Caco-2 (cell line): ENCODE measurements at regions not wholly inside any gene's neighbourhood (a gene's known extent, or its start where the extent isn't known, plus 50 kb on each side); places are given as distances from the start of the nearest gene placed in this dataset.

Source experiments
- BruUV-seq: library from RNA; stranded (reverse); fragments of 400-500 nt; replicated peaks from 2 replicates; lab custom pipeline; 2021; lab: Mats Ljungman, UMichigan
- CTCF ChIA-PET: fragments of 300-600 bp; sonication (Branson Sonifier 250); formaldehyde crosslinking; loops from one replicate; lab custom pipeline; 2022; ENCODE audit warnings: antibody characterized with exemption; lab: Charles Lee
- POLR2A ChIA-PET: fragments of 300-600 bp; sonication (Branson Sonifier 250); formaldehyde crosslinking; loops from one replicate; lab custom pipeline; 2022; ENCODE audit warnings: antibody characterized with exemption; lab: Charles Lee
- DNase-seq, 2 experiments: peaks; one replicate each; pipeline versions ENCODE4 v3.0.0 to v3.0.0-alpha.2; 2020 to 2022
- H3K27me3 ChIP-seq: replicated peaks from 2 replicates; pipeline ENCODE4 v1.6.0; 2011; ENCODE audit warnings: low read length; ENCODE audit not compliant: control insufficient read depth, insufficient read depth
- H3K36me3 ChIP-seq: 2 replicates; pipeline ENCODE4 v1.5.1; 2011; ENCODE audit warnings: low read length; ENCODE audit not compliant: control insufficient read depth, insufficient read depth
- H3K4me1 ChIP-seq: fragments of 250-450 bp; sonication (Bioruptor Pico); 2 replicates; pipeline ENCODE4 v1.5.1; 2020; ENCODE audit warnings: mild to moderate bottlenecking
- H3K4me3 ChIP-seq: 2 replicates; pipeline ENCODE4 v1.5.1; 2011; ENCODE audit warnings: low read depth, mild to moderate bottlenecking, control low read depth, low read length
- H3K9me3 ChIP-seq: fragments of 250-450 bp; sonication (Bioruptor Pico); 2 replicates; pipeline ENCODE4 v1.5.1; 2020; ENCODE audit warnings: mild to moderate bottlenecking, moderate library complexity
- H3K27ac Mint-ChIP-seq: one replicate; pipeline ENCODE4 v1.8.0; 2022; ENCODE audit warnings: mixed read lengths; ENCODE audit not compliant: unreplicated experiment
- H3K27me3 Mint-ChIP-seq: one replicate; pipeline ENCODE4 v1.8.0; 2022; ENCODE audit warnings: mixed read lengths; ENCODE audit not compliant: insufficient read depth, unreplicated experiment
- H3K36me3 Mint-ChIP-seq: one replicate; pipeline ENCODE4 v1.8.0; 2022; ENCODE audit warnings: mild to moderate bottlenecking, mixed read lengths; ENCODE audit not compliant: insufficient read depth, unreplicated experiment
- H3K4me1 Mint-ChIP-seq: one replicate; pipeline ENCODE4 v1.8.0; 2022; ENCODE audit warnings: low read depth, mixed read lengths; ENCODE audit not compliant: unreplicated experiment
- H3K4me3 Mint-ChIP-seq: one replicate; pipeline ENCODE4 v1.8.0; 2022; ENCODE audit warnings: mild to moderate bottlenecking, moderate library complexity, mixed read lengths; ENCODE audit not compliant: unreplicated experiment
- H3K9me3 Mint-ChIP-seq: one replicate; pipeline ENCODE4 v1.8.0; 2022; ENCODE audit warnings: mixed read lengths; ENCODE audit not compliant: unreplicated experiment
- intact Hi-C: fragments of 100-400 bp; cut with micrococcal nuclease; formaldehyde crosslinking; loops from one replicate; pipeline ENCODE4 v1.10.0; 2022; ENCODE audit not compliant: unreplicated experiment
- TF ChIP-seq, protein P1 (sequence below), 2 experiments: fragments of 200-600 bp in 1 of 2; IDR thresholded peaks; 1 replicate in 1 of 2; 2 replicates in 1 of 2; pipeline versions ENCODE4 v1.5.1 to v1.8.0; 2011 to 2022; ENCODE audit warnings: antibody characterized with exemption in 1 of 2, control low read depth in 1 of 2, inconsistent platforms in 1 of 2, low read depth in 1 of 2, low read length in 1 of 2, mild to moderate bottlenecking in 1 of 2, moderate library complexity in 1 of 2; ENCODE audit not compliant: insufficient read depth in 1 of 2, severe bottlenecking in 1 of 2, unreplicated experiment in 1 of 2

DNA sequence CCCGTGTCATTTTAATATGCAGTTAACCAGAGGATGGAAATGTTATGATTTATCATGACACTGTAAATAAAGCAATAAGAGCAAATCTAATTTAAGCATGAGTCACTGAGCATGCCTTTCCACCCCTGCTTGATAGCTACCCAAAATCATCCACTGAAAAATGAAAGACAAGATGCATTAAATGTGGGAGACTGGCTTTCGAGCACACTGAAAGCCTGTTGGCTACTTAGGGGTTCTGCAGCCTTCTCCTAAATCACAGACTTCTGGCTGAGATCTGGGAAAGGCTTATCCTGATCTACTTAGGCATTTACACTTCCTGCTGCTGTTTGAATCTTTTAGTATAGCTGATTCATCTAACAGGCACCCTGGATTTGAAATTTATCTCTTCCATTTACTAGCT is 778.3 kb upstream of the CDH7 start:
- no TSS peak for BruUV-seq
- H3K4me3 Mint-ChIP-seq: no peak overlapping the region
- TF ChIP-seq, protein P1, sequence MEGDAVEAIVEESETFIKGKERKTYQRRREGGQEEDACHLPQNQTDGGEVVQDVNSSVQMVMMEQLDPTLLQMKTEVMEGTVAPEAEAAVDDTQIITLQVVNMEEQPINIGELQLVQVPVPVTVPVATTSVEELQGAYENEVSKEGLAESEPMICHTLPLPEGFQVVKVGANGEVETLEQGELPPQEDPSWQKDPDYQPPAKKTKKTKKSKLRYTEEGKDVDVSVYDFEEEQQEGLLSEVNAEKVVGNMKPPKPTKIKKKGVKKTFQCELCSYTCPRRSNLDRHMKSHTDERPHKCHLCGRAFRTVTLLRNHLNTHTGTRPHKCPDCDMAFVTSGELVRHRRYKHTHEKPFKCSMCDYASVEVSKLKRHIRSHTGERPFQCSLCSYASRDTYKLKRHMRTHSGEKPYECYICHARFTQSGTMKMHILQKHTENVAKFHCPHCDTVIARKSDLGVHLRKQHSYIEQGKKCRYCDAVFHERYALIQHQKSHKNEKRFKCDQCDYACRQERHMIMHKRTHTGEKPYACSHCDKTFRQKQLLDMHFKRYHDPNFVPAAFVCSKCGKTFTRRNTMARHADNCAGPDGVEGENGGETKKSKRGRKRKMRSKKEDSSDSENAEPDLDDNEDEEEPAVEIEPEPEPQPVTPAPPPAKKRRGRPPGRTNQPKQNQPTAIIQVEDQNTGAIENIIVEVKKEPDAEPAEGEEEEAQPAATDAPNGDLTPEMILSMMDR (IDR thresholded peaks at IDR 0.05; ENCODE audit: insufficient read depth in 1 of 2, low read depth in 1 of 2, low read length in 1 of 2, severe bottlenecking in 1 of 2, unreplicated experiment in 1 of 2): no peak
- Histone ChIP-seq H3K4me1 (no peaks in the 10 kb centered on the region), H3K4me3 (no peak overlapping the region), H3K27me3 (no peaks in the 10 kb centered on the region), H3K36me3 (no peaks in the 10 kb centered on the region), H3K9me3 (no peaks in the 10 kb centered on the region)
- ChIA-PET CTCF (no interaction called here), POLR2A (no interaction called here)
- H3K27me3 Mint-ChIP-seq: no peaks in the 10 kb centered on the region
- H3K4me1 Mint-ChIP-seq: no peaks in the 10 kb centered on the region
- H3K36me3 Mint-ChIP-seq: no peaks in the 10 kb centered on the region
- no peak for DNase-seq
- intact Hi-C loops: no loop called here
- H3K27ac Mint-ChIP-seq: no peak overlapping the region
- no peaks in the 10 kb centered on the region for H3K9me3 Mint-ChIP-seq

- no peaks in the 10 kb centered on the region for H3K36me3 Mint-ChIP-seq
- Histone ChIP-seq H3K27me3 (no peaks in the 10 kb centered on the region), H3K4me3 (no peak overlapping the region), H3K36me3 (no peaks in the 10 kb centered on the region), H3K9me3 (no peaks in the 10 kb centered on the region), H3K4me1 (no peaks in the 10 kb centered on the region)
- no peaks in the 10 kb centered on the region for H3K9me3 Mint-ChIP-seq
- no peak overlapping the region for H3K4me3 Mint-ChIP-seq
- no TSS peak for BruUV-seq
- ChIA-PET CTCF (no interaction called here), POLR2A (no interaction called here)
- intact Hi-C loops: no loop called here
- H3K27me3 Mint-ChIP-seq: no peaks in the 10 kb centered on the region
- no peaks in the 10 kb centered on the region for H3K4me1 Mint-ChIP-seq
- no peak overlapping the region for H3K27ac Mint-ChIP-seq
- TF ChIP-seq, protein P1 (IDR thresholded peaks at IDR 0.05; ENCODE audit: insufficient read depth in 1 of 2, low read depth in 1 of 2, low read length in 1 of 2, severe bottlenecking in 1 of 2, unreplicated experiment in 1 of 2): no peak
- DNase-seq: no peak
These were observed 784.1 kb upstream of the CDH7 start for GRCh38 chr18:64966667-64967066.

DNA sequence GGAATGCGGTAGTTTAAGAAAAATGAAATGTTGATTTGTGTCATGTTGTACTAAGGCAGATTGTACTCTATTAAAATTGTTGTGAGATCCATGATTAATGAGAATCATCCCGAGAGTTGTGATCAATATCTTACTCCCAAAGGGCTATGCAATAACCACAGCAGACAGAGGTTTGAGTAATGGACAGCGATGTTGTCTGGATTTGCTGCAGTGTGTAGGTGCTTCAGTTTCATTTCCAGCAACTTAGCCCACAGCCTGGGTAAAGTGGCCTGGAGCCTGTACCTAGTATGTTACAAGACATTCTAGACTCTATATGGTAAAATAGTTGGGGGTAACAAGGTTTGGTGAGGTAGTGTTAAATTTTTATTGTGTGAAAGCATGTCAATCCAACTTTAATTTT is 794.3 kb upstream of the CDH7 start:
- ChIA-PET POLR2A (no interaction called here), CTCF (no interaction called here)
- DNase-seq: no peak
- no peaks in the 10 kb centered on the region for H3K27me3 ChIP-seq
- no peaks in the 10 kb centered on the region for H3K36me3 ChIP-seq
- BruUV-seq: no TSS peak
- Mint-ChIP-seq H3K4me1 (no peaks in the 10 kb centered on the region), H3K4me3 (no peak overlapping the region), H3K27me3 (no peaks in the 10 kb centered on the region), H3K27ac (no peak overlapping the region), H3K36me3 (no peaks in the 10 kb centered on the region), H3K9me3 (no peaks in the 10 kb centered on the region)
- intact Hi-C loops: no loop called here
- H3K4me1 ChIP-seq: no peaks in the 10 kb centered on the region
- H3K9me3 ChIP-seq: no peaks in the 10 kb centered on the region
- TF ChIP-seq, protein P1 (IDR thresholded peaks at IDR 0.05; ENCODE audit: insufficient read depth in 1 of 2, low read depth in 1 of 2, low read length in 1 of 2, severe bottlenecking in 1 of 2, unreplicated experiment in 1 of 2): no peak
- no peak overlapping the region for H3K4me3 ChIP-seq
